Right lung (tissue), 2 donors: ENCODE measurements at regions not wholly inside any gene's neighbourhood (a gene's known extent, or its start where the extent isn't known, plus 50 kb on each side); places are given as distances from the start of the nearest gene placed in this dataset.

ENCODE experiments used
- DNase-seq, 2 donors: peaks; one replicate each; pipeline ENCODE4 v3.0.0-alpha.2; 2013

DNA sequence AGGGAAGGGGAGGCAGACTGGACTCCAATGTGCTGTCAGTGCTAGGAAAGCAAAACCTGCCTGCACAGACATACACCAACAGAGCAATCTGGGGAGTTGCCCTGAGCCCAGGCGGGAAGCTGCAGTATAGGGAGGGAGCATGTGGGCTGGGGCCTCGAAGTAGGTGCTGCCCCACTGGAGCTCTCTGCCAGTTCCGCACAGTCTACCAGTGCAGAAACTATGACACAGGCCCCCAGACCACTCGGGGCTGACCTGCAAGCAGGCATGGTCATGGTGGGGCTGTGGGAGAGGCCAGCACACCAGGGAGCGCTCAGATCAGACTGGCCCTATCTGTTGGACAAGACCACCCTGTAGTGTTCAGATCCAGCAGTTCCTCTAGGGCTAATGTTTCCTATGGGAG is 344.1 kb upstream of the TRAM1L1 start:
- DNase-seq, result no peak

- DNase-seq, result no peak
Observed at GRCh38 chr4:117434424-117434823, 349.0 kb upstream of the TRAM1L1 start.

- DNase-seq, result no peak
Observed at GRCh38 chr4:117447925-117448324, 362.5 kb upstream of the TRAM1L1 start.

- no peak for DNase-seq
Observed at GRCh38 chr4:117455088-117455487, 369.7 kb upstream of the TRAM1L1 start.

DNA sequence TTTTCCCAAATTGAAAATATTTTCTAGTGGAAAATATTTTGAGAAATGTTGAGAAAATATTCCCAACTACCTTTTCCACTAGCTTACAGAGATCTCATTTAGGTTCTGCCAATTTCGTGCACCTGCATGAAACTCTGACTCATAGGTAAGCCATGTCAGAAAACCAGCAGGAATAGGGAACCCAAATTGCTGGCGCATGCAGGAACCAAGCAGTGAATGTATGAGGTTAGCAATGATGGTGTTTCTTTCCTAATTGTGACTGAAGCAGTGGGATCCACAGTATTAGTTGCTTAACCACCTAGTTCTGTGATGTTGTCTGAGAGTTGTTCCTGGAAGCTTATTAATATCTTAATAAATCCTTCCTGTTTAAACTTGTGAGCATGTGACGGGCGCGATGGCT is 381.0 kb upstream of the TRAM1L1 start:
- no peak for DNase-seq

DNA sequence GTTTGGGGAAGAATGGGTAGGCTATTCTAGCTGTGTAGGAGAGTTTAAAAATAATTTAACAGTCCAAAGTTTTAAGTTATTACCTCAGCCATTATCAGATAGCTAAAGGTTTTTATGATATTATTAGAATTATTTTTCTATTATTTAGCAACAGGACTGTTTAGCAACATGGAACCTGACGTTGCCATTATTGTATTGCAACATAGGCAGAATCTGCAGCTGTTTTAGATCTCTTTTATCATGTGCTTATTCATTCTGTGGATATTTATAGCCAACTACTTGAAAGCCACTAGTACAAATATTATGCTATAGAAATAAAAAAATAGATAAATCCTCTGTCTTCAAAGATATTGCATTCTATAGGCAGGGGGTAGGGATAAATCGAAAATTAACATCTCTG is 382.0 kb upstream of the TRAM1L1 start:
- DNase-seq, result peak; percentile 13 to 15

GRCh38 chr4:117474987-117475386 is 389.6 kb upstream of the TRAM1L1 start:
- DNase-seq, result no peak

GRCh38 chr4:117477925-117478324 is 392.5 kb upstream of the TRAM1L1 start:
- no peak for DNase-seq

DNA sequence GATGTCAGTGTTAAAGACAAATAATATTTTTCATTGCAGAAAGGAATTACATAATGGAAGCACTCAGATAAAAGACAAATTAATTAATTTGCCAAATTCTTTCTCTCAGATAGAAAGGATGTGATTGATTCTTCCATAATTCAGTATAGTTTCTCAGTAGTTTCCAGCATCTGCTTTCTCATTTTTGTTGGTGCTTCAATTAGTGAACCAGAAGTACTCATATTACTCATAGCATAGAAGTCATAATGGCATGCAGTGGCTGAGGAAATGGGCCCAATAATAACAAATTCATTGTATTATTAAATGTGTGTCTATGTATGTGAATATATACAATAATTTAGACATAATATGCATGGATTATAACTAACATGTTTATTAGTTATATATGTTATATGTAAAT is 393.3 kb upstream of the TRAM1L1 start:
- no peak for DNase-seq

DNA sequence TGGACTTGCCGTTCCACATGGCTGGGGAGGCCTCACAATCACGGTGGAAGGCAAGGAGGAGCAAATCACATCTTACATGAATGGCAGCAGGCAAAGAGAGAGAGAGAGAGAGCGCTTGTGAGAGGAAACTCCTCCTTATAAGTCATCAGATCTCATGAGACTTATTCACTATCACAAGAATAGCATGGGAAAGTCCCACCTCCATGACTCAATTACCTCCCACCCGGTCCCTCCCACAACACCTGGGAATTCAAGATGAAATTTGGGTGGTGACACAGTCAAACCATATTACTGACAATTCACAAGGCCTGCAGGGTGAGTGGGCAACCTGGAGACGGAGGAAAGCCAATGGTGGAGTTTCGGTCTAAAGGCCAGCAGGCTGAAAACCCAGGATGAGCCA is 394.3 kb upstream of the TRAM1L1 start:
- DNase-seq, result no peak

GRCh38 chr4:117481742-117482141 is 396.4 kb upstream of the TRAM1L1 start:
- DNase-seq, result no peak

- no peak for DNase-seq
Observed at GRCh38 chr4:117488692-117489091, 403.3 kb upstream of the TRAM1L1 start.

DNA sequence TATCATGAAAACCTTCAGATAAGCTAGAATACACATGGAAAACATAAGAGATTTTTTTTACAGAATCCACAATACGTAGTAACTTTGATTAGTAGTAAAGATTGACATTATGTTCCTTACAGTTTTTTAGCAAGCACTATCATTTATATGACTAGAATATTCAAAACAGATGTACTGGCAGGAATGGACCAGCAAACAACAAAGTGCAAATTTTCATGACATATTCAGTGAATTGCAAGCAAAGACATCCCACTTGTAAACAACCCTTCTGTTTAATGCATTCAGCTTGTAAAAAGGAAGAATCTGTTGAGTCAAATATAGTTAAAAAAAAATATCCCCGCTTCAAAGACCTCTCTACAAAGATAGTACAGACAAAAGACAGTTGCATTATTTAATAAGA is 403.7 kb upstream of the TRAM1L1 start:
- DNase-seq, result no peak

GRCh38 chr4:117491516-117491915 is 406.1 kb upstream of the TRAM1L1 start:
- no peak for DNase-seq

GRCh38 chr4:117495802-117496201 is 410.4 kb upstream of the TRAM1L1 start:
- DNase-seq, result no peak

DNA sequence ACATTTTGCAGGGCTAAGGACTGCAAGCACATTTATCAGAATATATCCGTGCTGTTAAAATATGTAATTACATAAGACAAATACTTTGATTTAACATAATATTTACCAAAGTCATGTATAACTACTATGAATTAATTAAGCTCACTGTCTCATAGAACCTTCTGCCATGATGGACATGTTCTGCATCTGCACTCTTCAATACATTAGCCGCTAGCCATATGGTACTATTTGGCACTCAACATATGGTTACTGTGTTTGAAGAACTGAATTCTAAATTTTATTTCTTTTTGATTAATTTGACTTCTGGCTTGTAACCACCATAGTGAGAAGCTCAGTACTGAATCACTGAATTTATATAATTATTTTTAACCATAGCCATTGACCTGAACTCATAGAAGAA is 427.0 kb upstream of the TRAM1L1 start:
- DNase-seq, result no peak

- DNase-seq, result no peak
Observed at GRCh38 chr4:117514391-117515175, 429.2 kb upstream of the TRAM1L1 start.

- no peak for DNase-seq
Observed at GRCh38 chr4:117515921-117516320, 430.5 kb upstream of the TRAM1L1 start.

GRCh38 chr4:117527601-117528000 is 442.2 kb upstream of the TRAM1L1 start:
- no peak for DNase-seq

- DNase-seq, result no peak
Observed at GRCh38 chr4:117529401-117529800, 444.0 kb upstream of the TRAM1L1 start.

DNA sequence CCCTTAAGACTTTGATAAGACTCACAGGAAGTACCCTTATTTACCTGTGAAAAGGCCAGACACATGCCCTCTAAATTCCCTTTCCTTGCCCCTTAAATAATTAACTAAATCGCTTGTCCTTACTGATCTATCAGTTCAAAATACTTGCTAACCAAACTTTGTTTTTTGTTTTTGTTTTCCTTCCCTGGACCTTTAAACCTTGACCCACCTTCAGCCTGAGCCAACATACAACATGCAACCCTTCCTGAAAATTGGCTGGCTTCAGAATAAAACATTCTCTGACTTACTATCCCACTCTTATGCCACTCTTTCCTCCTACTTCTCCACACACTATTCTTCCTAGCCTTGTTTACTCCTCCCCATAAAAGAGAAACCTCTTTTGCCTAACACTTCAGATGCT is 448.1 kb upstream of the TRAM1L1 start:
- no peak for DNase-seq

GRCh38 chr4:117545039-117545438 is 459.7 kb upstream of the TRAM1L1 start:
- no peak for DNase-seq

- peak; percentile 43 to 53 for DNase-seq
Observed at GRCh38 chr4:117549524-117549923, 464.1 kb upstream of the TRAM1L1 start.

DNA sequence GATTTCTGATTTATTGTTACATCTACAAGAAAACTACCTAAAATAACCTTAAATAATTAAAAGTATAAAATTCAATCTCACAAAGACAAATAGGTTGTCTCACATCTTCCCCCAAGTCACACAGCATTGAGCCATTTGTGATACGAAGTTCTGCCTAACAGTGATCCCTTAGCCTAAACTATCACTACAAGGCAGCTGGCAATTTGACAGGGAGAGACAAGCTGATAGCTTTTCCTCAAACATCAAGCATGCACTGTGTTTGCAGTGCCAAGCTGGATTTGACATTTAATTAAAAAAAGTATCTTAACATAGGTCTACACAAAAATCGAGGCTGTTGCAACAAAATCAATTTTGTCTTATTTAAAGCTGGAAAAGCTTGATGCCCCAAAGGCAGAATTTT is 464.7 kb upstream of the TRAM1L1 start:
- DNase-seq, result no peak
